ENCODE measurements at regions not wholly inside any gene's neighbourhood (a gene's known extent, or its start where the extent isn't known, plus 50 kb on each side); places are given as distances from the start of the nearest gene placed in this dataset.
A peak's percentile ranks its signal among the peaks of the same experiment; 100 is the strongest.

DNA sequence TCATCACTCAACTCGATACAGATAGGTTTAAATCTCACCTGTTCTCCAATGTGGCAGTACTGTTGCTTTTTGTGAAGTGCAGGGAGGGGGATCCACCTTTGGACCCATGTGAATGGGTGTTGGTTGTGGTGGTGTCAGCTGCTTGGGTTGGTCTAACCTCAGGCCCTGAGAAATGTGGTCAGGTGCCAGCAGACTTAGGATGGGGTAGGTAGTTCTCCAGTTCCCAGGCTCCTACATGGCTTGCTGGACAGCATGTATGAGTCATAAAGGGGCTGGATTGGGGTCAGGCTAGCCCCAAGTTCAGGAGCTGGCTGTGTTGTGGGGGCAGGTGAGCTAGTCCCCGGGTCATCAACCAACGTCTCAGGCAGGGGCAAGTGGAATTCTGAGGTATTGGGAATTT is 472.6 kb upstream of the CNTNAP2 start:
- TF ChIP-seq Cebpa-rat (IDR thresholded peaks at IDR 0.05) = no peak
- Histone ChIP-seq H3K9ac (no peak overlapping the region), H4K20me1 (no peaks in the 10 kb centered on the region), H3K9me3 (replicated peaks in 1 of 11) (peaks cover 0 to 9% (median 0%) of the 10 kb centered on the region in 11 experiments; a peak in 3 of 22 replicates), H3K4me3 (no peak overlapping the region), H3K36me3 (no peaks in the 10 kb centered on the region), H3K4me2 (no peak overlapping the region), H3K27me3 (no peaks in the 10 kb centered on the region), H3K27ac (no peak overlapping the region), H3K4me1 (no peaks in the 10 kb centered on the region)

DNA sequence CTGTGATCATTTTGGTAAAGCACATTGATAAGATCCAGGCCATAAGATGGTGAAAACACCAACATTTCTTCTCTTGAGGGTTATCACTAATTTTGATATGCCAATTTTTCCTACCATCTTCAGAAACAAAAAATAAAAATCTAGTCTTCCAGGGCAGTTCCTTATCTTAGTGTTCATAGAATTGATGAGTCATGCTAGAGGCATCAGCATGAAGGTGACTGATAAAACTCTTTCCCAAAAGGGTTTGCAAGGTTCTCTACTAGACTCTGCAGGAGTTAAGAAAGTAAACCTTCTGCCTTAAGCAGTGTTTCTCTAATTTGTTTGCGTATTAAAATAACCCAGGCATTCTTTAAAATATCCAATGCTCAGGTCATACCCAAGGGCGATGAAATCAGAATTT is 483.1 kb upstream of the CNTNAP2 start:
- Histone ChIP-seq H3K4me3 (no peak overlapping the region), H3K9ac (no peak overlapping the region), H4K20me1 (no peaks in the 10 kb centered on the region), H3K27me3 (no peaks in the 10 kb centered on the region), H3K36me3 (no peaks in the 10 kb centered on the region), H3K4me2 (no peak overlapping the region), H3K27ac (no peak overlapping the region), H3K9me3 (replicated peaks in 1 of 11) (no peaks in the 10 kb centered on the region), H3K4me1 (no peaks in the 10 kb centered on the region)
- TF ChIP-seq Cebpa-rat (IDR thresholded peaks at IDR 0.05) = no peak

- H3K27ac ChIP-seq = no peak overlapping the region
- H3K27me3 ChIP-seq = no peaks in the 10 kb centered on the region
- no peak overlapping the region for H3K9ac ChIP-seq
- H3K36me3 ChIP-seq = no peaks in the 10 kb centered on the region
- no peaks in the 10 kb centered on the region for H3K9me3 ChIP-seq (replicated peaks in 1 of 11)
- H3K4me1 ChIP-seq = no peaks in the 10 kb centered on the region
- H3K4me3 ChIP-seq = no peak overlapping the region
- TF ChIP-seq Cebpa-rat (IDR thresholded peaks at IDR 0.05) = no peak
- H4K20me1 ChIP-seq = no peaks in the 10 kb centered on the region
- H3K4me2 ChIP-seq = no peak overlapping the region
Observed at GRCh38 chr7:145624618-145625017, 492.0 kb upstream of the CNTNAP2 start.

DNA sequence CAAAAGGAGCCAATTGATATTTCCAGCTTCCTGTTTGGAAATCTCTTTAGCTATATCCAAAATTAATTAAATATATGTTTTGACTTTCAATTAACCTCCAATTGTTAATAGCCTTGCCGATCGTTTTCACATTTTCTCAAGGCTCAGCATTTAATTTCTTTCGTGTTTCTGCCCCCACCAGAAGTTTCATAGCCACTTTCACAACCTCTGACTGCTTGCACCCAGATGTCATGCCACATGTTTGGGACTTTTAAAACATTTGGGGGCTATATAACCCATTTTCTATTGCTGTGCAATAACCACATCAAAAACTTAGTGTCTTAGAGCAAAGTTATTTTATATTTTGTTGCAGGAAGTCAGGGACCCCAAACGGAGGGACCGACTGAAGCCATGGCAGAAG is 510.6 kb upstream of the CNTNAP2 start:
- H3K4me1 ChIP-seq = 0 out of 20 replicates have a peak, but pooled peaks cover 0 to 2% (median 0%) of the 10 kb centered on the region in 10 experiments
- H3K27me3 ChIP-seq = no peaks in the 10 kb centered on the region
- no peak overlapping the region for H3K27ac ChIP-seq
- no peak overlapping the region for H3K9ac ChIP-seq
- H3K4me2 ChIP-seq = no peak overlapping the region
- H4K20me1 ChIP-seq = no peaks in the 10 kb centered on the region
- TF ChIP-seq Cebpa-rat (IDR thresholded peaks at IDR 0.05) = no peak
- no peak overlapping the region for H3K4me3 ChIP-seq
- H3K36me3 ChIP-seq = no peaks in the 10 kb centered on the region
- peaks cover 5 to 13% (median 9%) of the 10 kb centered on the region in 11 experiments; a peak in 16 of 22 replicates for H3K9me3 ChIP-seq (replicated peaks in 1 of 11)

GRCh38 chr7:145599376-145599775 is 517.2 kb upstream of the CNTNAP2 start:
- Histone ChIP-seq H3K4me1 (no peaks in the 10 kb centered on the region), H3K9me3 (replicated peaks in 1 of 11) (no peaks in the 10 kb centered on the region), H3K4me2 (no peak overlapping the region), H4K20me1 (no peaks in the 10 kb centered on the region), H3K27ac (no peak overlapping the region), H3K4me3 (no peak overlapping the region), H3K36me3 (no peaks in the 10 kb centered on the region), H3K27me3 (no peaks in the 10 kb centered on the region), H3K9ac (no peak overlapping the region)
- no peak for TF ChIP-seq Cebpa-rat (IDR thresholded peaks at IDR 0.05)

GRCh38 chr7:145584401-145584800 is 532.2 kb upstream of the CNTNAP2 start:
- Histone ChIP-seq H3K27ac (no peak overlapping the region), H4K20me1 (no peaks in the 10 kb centered on the region), H3K4me1 (no peaks in the 10 kb centered on the region), H3K9ac (no peak overlapping the region), H3K9me3 (replicated peaks in 1 of 11) (peaks cover 0 to 9% (median 7%) of the 10 kb centered on the region in 11 experiments; a peak in 11 of 22 replicates), H3K36me3 (no peaks in the 10 kb centered on the region), H3K27me3 (no peaks in the 10 kb centered on the region), H3K4me3 (no peak overlapping the region), H3K4me2 (no peak overlapping the region)
- TF ChIP-seq Cebpa-rat (IDR thresholded peaks at IDR 0.05) = no peak

DNA sequence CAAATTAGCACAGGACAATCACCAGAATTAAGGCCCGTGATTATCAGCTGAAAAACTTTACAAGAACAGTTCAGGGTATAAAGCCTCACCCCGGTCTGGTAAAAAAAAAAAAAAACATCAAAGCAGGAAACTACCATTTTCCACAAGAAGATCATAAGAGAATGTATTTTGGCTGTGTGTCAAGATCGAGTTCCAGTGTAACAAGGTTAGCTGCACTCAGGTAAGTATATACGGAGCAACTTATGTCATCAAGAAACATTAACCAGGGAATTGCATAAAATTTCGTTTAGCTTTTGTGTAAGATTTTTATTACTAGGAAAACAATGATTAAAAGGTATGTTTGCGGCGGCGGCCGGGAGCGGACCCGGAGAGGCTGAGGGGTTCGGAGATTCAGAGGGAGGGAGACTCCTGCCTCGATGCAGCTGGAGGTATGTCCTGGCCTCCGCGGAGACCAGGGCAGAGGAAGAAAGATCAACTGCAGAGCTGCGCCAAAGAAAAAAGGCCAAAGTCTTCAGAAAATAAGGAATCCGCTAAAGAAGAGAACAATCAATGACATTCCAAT is 533.8 kb upstream of the CNTNAP2 start:
- H3K4me2 ChIP-seq = no peak overlapping the region
- H3K9me3 ChIP-seq (replicated peaks in 1 of 11) = peaks cover 0 to 9% (median 7%) of the 10 kb centered on the region in 11 experiments; a peak in 11 of 22 replicates
- no peak overlapping the region for H3K4me3 ChIP-seq
- no peak overlapping the region for H3K9ac ChIP-seq
- H4K20me1 ChIP-seq = no peaks in the 10 kb centered on the region
- TF ChIP-seq Cebpa-rat (IDR thresholded peaks at IDR 0.05) = no peak
- no peak overlapping the region for H3K27ac ChIP-seq
- H3K36me3 ChIP-seq = no peaks in the 10 kb centered on the region
- H3K4me1 ChIP-seq = no peaks in the 10 kb centered on the region
- H3K27me3 ChIP-seq = no peaks in the 10 kb centered on the region

DNA sequence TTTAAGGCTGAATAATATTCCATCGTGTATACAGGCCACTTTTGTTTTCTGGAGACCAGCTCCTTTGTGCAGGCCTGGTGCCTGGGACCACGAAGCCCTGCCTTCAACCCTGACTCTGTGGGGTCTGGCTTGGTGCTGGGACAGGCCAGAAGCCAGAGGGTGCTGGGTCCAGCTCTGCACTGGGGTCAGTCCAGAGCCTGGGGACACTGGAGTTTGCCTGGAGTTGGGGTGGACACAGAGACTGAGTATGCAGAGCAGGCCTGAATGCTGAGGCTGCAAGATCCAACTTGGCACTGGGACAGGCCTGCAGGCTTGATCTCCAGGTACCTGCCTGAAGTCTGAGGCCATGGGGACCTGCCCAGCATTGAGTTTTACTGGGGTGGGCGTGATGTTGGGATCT is 558.8 kb upstream of the CNTNAP2 start:
- H3K27me3 ChIP-seq = no peaks in the 10 kb centered on the region
- no peaks in the 10 kb centered on the region for H4K20me1 ChIP-seq
- H3K9me3 ChIP-seq (replicated peaks in 1 of 11) = no peaks in the 10 kb centered on the region
- no peak for TF ChIP-seq Cebpa-rat (IDR thresholded peaks at IDR 0.05)
- H3K36me3 ChIP-seq = no peaks in the 10 kb centered on the region
- H3K9ac ChIP-seq = no peak overlapping the region
- H3K4me1 ChIP-seq = no peaks in the 10 kb centered on the region
- no peak overlapping the region for H3K4me3 ChIP-seq
- no peak overlapping the region for H3K4me2 ChIP-seq
- H3K27ac ChIP-seq = no peak overlapping the region

DNA sequence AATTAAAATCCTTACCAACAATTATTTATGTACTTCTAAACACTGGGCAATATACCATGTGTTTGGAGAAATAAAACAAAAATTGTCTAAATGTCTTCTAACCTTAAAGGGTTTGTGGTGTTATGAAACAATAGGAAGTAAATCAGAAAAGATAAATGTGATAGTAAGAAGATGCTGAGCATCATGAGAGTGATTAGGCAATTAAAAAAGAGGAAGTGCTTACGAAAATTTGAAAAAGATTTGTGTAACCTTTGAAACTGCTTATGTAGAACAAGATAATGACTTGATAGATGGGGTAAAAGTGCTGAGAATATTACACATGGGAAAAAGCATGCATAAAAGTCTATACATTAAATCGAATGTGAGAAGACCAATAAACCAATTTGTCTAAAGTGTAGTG is 573.4 kb upstream of the CNTNAP2 start:
- H3K4me3 ChIP-seq = no peak overlapping the region
- H3K36me3 ChIP-seq = no peaks in the 10 kb centered on the region
- TF ChIP-seq Cebpa-rat (IDR thresholded peaks at IDR 0.05) = peak in 2 of 11 experiments; percentile 49 to 65; a peak in 2 of 22 replicates
- no peaks in the 10 kb centered on the region for H4K20me1 ChIP-seq
- no peaks in the 10 kb centered on the region for H3K27me3 ChIP-seq
- peak overlapping the region in 6 of 11 experiments; percentile 13 to 77 (median 49); a peak in 10 of 22 replicates for H3K27ac ChIP-seq
- peak overlapping the region in 3 of 11 experiments; percentile 5 to 14 (median 14); a peak in 4 of 22 replicates for H3K4me2 ChIP-seq
- H3K9me3 ChIP-seq (replicated peaks in 1 of 11) = no peaks in the 10 kb centered on the region
- H3K4me1 ChIP-seq = peaks cover 0 to 15% (median 2%) of the 10 kb centered on the region in 10 experiments; a peak in 8 of 20 replicates
- no peak overlapping the region for H3K9ac ChIP-seq

- no peak overlapping the region for H3K9ac ChIP-seq
- H3K4me2 ChIP-seq = no peak overlapping the region
- no peaks in the 10 kb centered on the region for H3K27me3 ChIP-seq
- no peak overlapping the region for H3K4me3 ChIP-seq
- no peak overlapping the region for H3K27ac ChIP-seq
- no peaks in the 10 kb centered on the region for H3K36me3 ChIP-seq
- no peaks in the 10 kb centered on the region for H4K20me1 ChIP-seq
- H3K9me3 ChIP-seq (replicated peaks in 1 of 11) = no peaks in the 10 kb centered on the region
- peaks cover 0 to 15% (median 2%) of the 10 kb centered on the region in 10 experiments; a peak in 8 of 20 replicates for H3K4me1 ChIP-seq
- no peak for TF ChIP-seq Cebpa-rat (IDR thresholded peaks at IDR 0.05)
Observed at GRCh38 chr7:145539910-145540309, 576.7 kb upstream of the CNTNAP2 start.
